Epithelial cell of esophagus (primary cell): ENCODE measurements at regions not wholly inside any gene's neighbourhood (a gene's known extent, or its start where the extent isn't known, plus 50 kb on each side); places are given as distances from the start of the nearest gene placed in this dataset.

ENCODE experiments used
- DNase-seq: peaks from one replicate; pipeline ENCODE4 v3.0.0; 2010; ENCODE audit warnings: low read depth
- H3K4me3 ChIP-seq: 2 replicates; pipeline ENCODE4 v1.5.1; 2011; ENCODE audit warnings: mild to moderate bottlenecking, low read length, control low read depth
- TF ChIP-seq, protein P1 (sequence below): IDR thresholded peaks from 2 replicates; pipeline ENCODE4 v1.5.1; 2011; ENCODE audit warnings: low read depth, mild to moderate bottlenecking, low read length, control low read depth, inconsistent platforms; ENCODE audit not compliant: insufficient read depth; ENCODE audit errors: missing control alignments

DNA sequence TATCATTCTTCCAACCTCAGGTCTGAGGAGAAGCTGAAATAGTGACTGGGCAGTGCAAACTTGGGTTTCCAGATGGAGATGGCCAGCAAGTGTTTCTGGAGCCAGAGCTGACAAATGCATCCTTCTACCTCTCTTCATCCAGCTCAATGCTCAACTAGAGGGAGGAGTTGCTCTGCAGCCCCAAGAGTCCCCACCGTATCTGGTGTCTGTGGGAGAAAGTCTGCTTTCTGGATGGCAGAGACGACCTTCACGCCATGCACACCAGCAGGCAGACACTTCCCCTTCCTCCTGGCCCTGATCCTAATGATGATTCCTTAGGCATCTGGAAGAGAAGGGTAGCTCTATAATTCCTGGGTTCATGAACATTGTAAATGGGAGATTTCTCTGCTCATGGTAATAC lies 127.4 kb upstream of the SPACA1 start:
- DNase-seq = no peak
- TF ChIP-seq, protein P1, sequence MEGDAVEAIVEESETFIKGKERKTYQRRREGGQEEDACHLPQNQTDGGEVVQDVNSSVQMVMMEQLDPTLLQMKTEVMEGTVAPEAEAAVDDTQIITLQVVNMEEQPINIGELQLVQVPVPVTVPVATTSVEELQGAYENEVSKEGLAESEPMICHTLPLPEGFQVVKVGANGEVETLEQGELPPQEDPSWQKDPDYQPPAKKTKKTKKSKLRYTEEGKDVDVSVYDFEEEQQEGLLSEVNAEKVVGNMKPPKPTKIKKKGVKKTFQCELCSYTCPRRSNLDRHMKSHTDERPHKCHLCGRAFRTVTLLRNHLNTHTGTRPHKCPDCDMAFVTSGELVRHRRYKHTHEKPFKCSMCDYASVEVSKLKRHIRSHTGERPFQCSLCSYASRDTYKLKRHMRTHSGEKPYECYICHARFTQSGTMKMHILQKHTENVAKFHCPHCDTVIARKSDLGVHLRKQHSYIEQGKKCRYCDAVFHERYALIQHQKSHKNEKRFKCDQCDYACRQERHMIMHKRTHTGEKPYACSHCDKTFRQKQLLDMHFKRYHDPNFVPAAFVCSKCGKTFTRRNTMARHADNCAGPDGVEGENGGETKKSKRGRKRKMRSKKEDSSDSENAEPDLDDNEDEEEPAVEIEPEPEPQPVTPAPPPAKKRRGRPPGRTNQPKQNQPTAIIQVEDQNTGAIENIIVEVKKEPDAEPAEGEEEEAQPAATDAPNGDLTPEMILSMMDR = no peak
- no peak overlapping the region for H3K4me3 ChIP-seq

DNA sequence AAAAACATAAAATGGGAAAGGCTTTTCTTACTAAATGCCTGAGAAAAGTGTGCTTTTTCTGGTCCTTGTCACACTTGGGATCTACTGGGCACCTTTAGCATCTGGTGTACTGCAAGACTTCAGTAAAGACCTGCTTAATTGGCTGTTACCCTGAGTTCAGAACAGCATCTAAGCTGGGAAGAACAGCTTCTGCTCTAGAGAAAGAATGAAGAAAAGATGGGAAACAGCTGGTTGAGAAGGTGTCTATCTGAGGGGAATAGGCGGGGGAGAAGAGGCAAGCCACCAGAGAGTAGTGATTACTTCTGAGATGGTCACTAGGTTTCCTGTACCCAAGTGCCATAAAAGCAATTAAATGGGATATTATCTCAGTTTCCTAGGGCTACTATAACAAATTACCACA lies 128.2 kb upstream of the SPACA1 start:
- DNase-seq = no peak
- TF ChIP-seq, protein P1 = no peak
- H3K4me3 ChIP-seq = no peak overlapping the region

DNA sequence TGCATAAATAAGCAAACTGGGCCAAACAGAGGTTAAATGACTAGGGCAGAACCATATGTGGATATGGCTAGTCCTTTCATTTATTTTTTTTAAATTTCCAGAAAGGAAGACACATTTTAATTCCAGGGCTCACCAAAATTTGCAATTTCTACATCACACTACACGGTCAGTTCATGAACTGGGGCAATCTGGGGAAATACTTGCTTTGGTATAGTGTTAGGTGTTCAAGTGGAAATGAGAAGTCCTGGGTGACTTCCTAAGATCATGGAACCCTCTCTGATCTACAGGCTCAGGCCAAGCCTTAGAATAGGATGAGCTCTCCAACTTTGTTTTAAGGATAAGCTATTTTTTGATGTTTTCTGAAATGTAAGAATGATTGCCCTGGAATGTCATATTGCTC lies 128.6 kb upstream of the SPACA1 start:
- no peak for DNase-seq

DNA sequence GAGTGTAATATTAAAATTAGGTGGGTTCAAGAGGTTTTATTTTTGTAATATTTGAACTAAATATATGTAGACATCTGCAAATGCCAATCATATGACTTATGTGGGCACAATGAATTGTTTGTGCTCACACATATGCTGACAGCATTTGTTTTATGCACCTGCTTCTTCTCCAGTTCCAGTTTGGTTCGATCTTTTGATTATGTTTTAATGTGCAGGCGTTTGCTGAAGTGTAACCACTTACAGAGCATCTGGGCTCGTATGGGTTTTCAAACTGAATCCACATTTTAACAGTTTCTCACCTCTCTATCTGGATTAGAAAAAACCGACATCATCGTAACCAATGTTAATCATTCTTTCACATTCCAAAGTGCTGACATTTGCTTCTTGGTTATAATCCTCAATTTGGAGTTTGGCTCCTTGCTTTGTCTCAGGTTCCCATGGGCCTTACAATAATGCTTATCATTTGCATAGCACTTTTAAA lies 129.1 kb upstream of the SPACA1 start:
- peak; percentile 10 for DNase-seq
- H3K4me3 ChIP-seq = no peak overlapping the region
- TF ChIP-seq, protein P1 = no peak

More for the DNA sequence above, 128.6 kb upstream of the SPACA1 start:
- H3K4me3 ChIP-seq = no peak overlapping the region
- TF ChIP-seq, protein P1 = no peak

DNA sequence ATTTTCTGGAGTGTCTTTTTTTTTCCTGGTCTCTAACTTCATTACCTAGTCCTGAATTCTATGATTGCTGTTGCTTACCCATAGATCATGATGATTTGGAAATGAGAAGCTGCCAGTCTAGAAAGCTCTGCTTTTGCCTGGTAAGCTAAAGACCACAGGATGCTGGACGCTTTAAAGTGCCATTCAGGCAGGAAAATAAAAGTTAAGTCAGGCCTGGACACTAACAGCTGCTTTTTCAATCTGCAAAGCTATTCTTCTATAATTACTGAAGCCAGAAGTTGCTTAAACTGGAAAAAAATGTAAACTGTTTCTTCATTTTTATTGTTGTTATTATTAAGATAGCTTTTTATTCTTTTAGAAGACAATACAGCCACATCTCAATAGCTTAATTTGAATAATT lies 129.8 kb upstream of the SPACA1 start:
- no peak overlapping the region for H3K4me3 ChIP-seq
- no peak for DNase-seq
- TF ChIP-seq, protein P1 = no peak

DNA sequence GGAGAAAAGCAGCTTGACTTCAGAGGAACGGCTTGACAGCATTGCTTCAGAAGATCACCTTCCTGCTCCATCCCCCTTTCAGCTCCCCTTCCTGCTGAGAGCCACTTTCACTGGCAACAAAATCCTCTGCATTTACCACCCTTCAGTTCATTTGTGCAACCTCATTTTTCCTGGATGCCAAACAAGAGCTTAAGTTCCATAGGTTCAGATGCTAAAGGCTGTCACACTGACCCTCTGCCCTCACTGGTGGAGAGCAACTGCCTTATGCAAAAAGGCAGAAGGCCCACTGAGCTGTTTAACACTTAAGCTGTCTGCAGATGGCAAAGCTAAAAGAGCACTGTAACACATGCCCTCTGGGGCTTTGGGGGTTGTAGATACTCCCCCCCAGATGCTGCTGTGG lies 131.2 kb upstream of the SPACA1 start:
- TF ChIP-seq, protein P1 = no peak
- DNase-seq = no peak
- H3K4me3 ChIP-seq = no peak overlapping the region

DNA sequence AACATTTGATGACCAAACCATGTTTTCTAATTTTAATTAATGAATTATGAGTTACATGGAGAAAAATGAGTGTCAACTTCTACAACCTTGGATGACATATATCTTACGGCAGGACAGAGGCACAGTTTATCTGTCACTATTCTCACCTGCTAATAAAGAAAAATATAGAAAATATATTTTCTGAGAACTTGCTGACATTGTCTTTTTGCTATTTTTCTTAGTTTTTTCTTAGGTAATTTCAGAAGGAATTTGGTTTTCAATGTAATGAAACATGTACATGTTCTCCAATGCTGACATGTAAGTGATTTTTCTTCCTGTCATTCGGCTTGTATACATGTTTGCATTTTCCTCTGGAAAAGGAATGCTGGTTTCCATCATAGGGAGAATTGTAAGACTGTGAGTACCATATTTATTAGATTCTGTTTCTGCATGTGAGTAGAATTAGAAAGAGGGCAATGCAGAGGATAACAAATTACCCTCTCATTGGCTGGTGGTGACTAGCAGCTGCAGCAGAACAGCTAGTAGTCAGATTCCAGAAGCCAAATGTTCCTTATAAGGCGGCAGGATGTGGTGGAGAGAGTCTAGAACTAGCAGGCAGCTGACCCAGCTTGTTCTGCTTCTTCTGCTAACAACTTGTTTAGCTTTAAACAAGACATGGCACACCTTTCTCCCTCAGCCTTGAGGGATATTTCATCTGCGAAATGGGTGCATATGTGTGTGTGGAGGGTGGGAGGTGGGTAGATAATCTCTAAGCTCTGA lies 132.8 kb upstream of the SPACA1 start:
- TF ChIP-seq, protein P1 = no peak
- no peak overlapping the region for H3K4me3 ChIP-seq
- peak; percentile 38 for DNase-seq
